ENCODE measurements at regions not wholly inside any gene's neighbourhood (a gene's known extent, or its start where the extent isn't known, plus 50 kb on each side); places are given as distances from the start of the nearest gene placed in this dataset.
A peak's percentile ranks its signal among the peaks of the same experiment; 100 is the strongest.

DNA sequence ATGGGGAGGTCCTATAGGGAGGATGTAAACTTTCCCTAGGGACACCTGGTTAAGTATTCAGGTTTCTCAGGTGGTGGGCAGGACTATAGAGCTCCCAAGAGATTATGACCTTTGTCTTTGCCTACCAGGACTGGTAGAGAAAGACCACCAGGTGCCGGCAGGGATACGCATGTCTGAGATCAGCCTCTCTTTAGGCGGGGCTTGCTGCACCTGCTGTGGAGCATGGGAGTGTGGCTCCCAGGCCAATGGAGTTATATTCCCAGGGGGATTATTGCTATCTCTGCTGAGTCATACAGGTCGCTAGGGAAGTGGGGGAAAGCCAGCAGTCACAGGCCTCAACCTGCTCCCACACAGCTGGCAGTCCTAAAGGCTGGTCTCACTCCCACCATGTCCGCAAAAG, 280.5 kb upstream of the MMS22L start:
- no peaks in the 10 kb centered on the region for H3K36me3 ChIP-seq (ENCODE audit: control insufficient read depth in 2 of 2, insufficient read depth in 2 of 2, low read length in 1 of 2)
- no peak overlapping the region for H3K4me3 ChIP-seq
- in situ Hi-C loops (cut with MboI) = no loop called here
- no peaks in the 10 kb centered on the region for H3K27me3 ChIP-seq (replicated peaks in 1 of 2; ENCODE audit: control insufficient read depth in 2 of 2, insufficient read depth in 2 of 2, low read length in 1 of 2)
- ChIA-PET SMC1A (ENCODE audit: uncharacterized antibody, unreplicated experiment) (no interaction called here), RAD21 (ENCODE audit: unreplicated experiment) (no interaction called here), CTCF (no interaction called here), POLR2A (no interaction called here)
- no peak overlapping the region for H2AFZ ChIP-seq (ENCODE audit: control insufficient read depth, low read depth, low read length)
- no peaks in the 10 kb centered on the region for H3K9me3 ChIP-seq (replicated peaks; ENCODE audit: control insufficient read depth, insufficient read depth, low read length)
- WGBS (ENCODE audit: insufficient coverage, insufficient replicate concordance, low lambda C conversion rate, missing lambda C conversion rate) = 72% methylated on average over 5 of the region's 5 CpGs
- H3K27ac ChIP-seq (ENCODE audit: control insufficient read depth, insufficient read depth) = no peak overlapping the region
- H3K79me2 ChIP-seq (ENCODE audit: control insufficient read depth, insufficient read depth, low read length) = no peaks in the 10 kb centered on the region
- intact Hi-C loops (cut with micrococcal nuclease; ENCODE audit: unreplicated experiment) = no loop called here
- H3K4me2 ChIP-seq (ENCODE audit: control insufficient read depth, insufficient read depth) = no peak overlapping the region
- H3K4me1 ChIP-seq (ENCODE audit: control insufficient read depth, insufficient read depth, low read length) = no peaks in the 10 kb centered on the region
- DNase-seq (ENCODE audit: low read depth, low spot score) (no peak), FAIRE-seq (no peak), ATAC-seq (no peak)
- H4K20me1 ChIP-seq (ENCODE audit: control insufficient read depth, insufficient read depth) = no peaks in the 10 kb centered on the region
- TF ChIP-seq MYB (IDR thresholded peaks at IDR 0.05; ENCODE audit: borderline replicate concordance, low read depth, low read length) = no peak
- no peak overlapping the region for H3K9ac ChIP-seq (ENCODE audit: control insufficient read depth, insufficient read depth, low read length)
- BruUV-seq (replicated peaks) = no TSS peak

DNA sequence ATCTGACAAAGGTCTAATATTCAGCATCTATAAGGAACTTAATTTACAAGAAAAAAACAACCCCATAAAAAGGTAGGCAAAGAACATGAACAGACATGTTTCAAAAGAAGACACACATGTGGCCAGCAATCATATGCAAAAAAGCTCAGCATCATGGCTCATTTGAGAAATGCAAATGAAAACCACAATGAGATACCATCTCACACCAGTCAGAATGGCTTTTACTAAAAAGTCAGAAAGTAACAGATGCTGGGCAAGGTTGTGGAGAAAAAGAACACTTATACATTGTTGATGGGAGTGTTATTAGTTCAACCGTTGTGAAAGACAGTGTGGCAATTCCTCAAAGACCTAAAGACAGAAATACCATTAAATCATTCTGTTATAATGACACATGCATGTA, 289.9 kb upstream of the MMS22L start:
- no peaks in the 10 kb centered on the region for H4K20me1 ChIP-seq (ENCODE audit: control insufficient read depth, insufficient read depth)
- H2AFZ ChIP-seq (ENCODE audit: control insufficient read depth, low read depth, low read length) = no peak overlapping the region
- RAD21 ChIA-PET (ENCODE audit: unreplicated experiment) = no interaction called here
- POLR2A ChIA-PET = no interaction called here
- H3K79me2 ChIP-seq (ENCODE audit: control insufficient read depth, insufficient read depth, low read length) = no peaks in the 10 kb centered on the region
- BruUV-seq (replicated peaks) = no TSS peak
- intact Hi-C loops (cut with micrococcal nuclease; ENCODE audit: unreplicated experiment) (no loop called here), in situ Hi-C loops (cut with MboI) (no loop called here)
- no peak overlapping the region for H3K4me2 ChIP-seq (ENCODE audit: control insufficient read depth, insufficient read depth)
- SMC1A ChIA-PET (ENCODE audit: uncharacterized antibody, unreplicated experiment) = no interaction called here
- WGBS (ENCODE audit: insufficient coverage, insufficient replicate concordance, low lambda C conversion rate, missing lambda C conversion rate) = 0% methylated on average over 1 of the region's 1 CpG
- H3K27ac ChIP-seq (ENCODE audit: control insufficient read depth, insufficient read depth) = no peak overlapping the region
- H3K36me3 ChIP-seq (ENCODE audit: control insufficient read depth in 2 of 2, insufficient read depth in 2 of 2, low read length in 1 of 2) = no peaks in the 10 kb centered on the region
- CTCF ChIA-PET = no interaction called here
- H3K9me3 ChIP-seq (replicated peaks; ENCODE audit: control insufficient read depth, insufficient read depth, low read length) = no peaks in the 10 kb centered on the region
- H3K9ac ChIP-seq (ENCODE audit: control insufficient read depth, insufficient read depth, low read length) = no peak overlapping the region
- FAIRE-seq (peak; percentile 18), ATAC-seq (no peak), DNase-seq (ENCODE audit: low read depth, low spot score) (no peak)
- H3K4me1 ChIP-seq (ENCODE audit: control insufficient read depth, insufficient read depth, low read length) = no peaks in the 10 kb centered on the region
- TF ChIP-seq STAT3 (IDR thresholded peaks at IDR 0.05; ENCODE audit: low read depth, low read length) (no peak), JUND (IDR thresholded peaks at IDR 0.05; ENCODE audit: low read depth, low read length) (no peak), STAT1 (conservative IDR thresholded peaks at IDR 0.05) (no peak), BRCA1 (IDR thresholded peaks at IDR 0.05; ENCODE audit: low read depth, low read length) (no peak), SREBF1 (IDR thresholded peaks at IDR 0.05; ENCODE audit: low read length) (no peak), CBFB (IDR thresholded peaks at IDR 0.05; ENCODE audit: low read depth) (no peak), ZNF274 (IDR thresholded peaks at IDR 0.05; ENCODE audit: insufficient read depth, insufficient read length) (no peak)
- no peak overlapping the region for H3K4me3 ChIP-seq
- no peaks in the 10 kb centered on the region for H3K27me3 ChIP-seq (replicated peaks in 1 of 2; ENCODE audit: control insufficient read depth in 2 of 2, insufficient read depth in 2 of 2, low read length in 1 of 2)

All from GM12878 (cell line).